Smooth muscle cell (in vitro differentiated cells): ENCODE measurements at regions not wholly inside any gene's neighbourhood (a gene's known extent, or its start where the extent isn't known, plus 50 kb on each side); places are given as distances from the start of the nearest gene placed in this dataset.

Experiments used
- DNase-seq: peaks from one replicate; lab custom pipeline; 2025; ENCODE audit not compliant: unreplicated experiment; lab: John Stamatoyannopoulos, UW
- H2AFZ ChIP-seq: fragments of 200-600 bp; sonication (generic); 2 replicates; pipeline ENCODE4 v1.6.0; 2016; ENCODE audit warnings: antibody characterized with exemption, low read depth, mild to moderate bottlenecking
- H3F3A ChIP-seq: fragments of 200-600 bp; sonication (generic); 2 replicates; pipeline ENCODE4 v1.6.0; 2017; ENCODE audit warnings: antibody characterized with exemption, low read depth
- H3K27ac ChIP-seq: fragments of 200-600 bp; sonication (generic); 2 replicates; pipeline ENCODE4 v1.5.1; 2016; ENCODE audit warnings: low read depth, mild to moderate bottlenecking
- H3K27me3 ChIP-seq: fragments of 200-600 bp; sonication (generic); 2 replicates; pipeline ENCODE4 v1.6.1; 2016; ENCODE audit warnings: low read depth, mild to moderate bottlenecking
- H3K36me3 ChIP-seq: fragments of 200-600 bp; sonication (generic); 2 replicates; pipeline ENCODE4 v1.5.1; 2016; ENCODE audit warnings: low read depth
- H3K4me1 ChIP-seq: fragments of 200-600 bp; sonication (generic); 2 replicates; pipeline ENCODE4 v1.5.1; 2016; ENCODE audit warnings: low read depth
- H3K4me2 ChIP-seq: fragments of 200-600 bp; sonication (generic); 2 replicates; pipeline ENCODE4 v1.6.0; 2016; ENCODE audit warnings: mild to moderate bottlenecking
- H3K4me3 ChIP-seq: fragments of 200-600 bp; sonication (generic); 2 replicates; pipeline ENCODE4 v1.5.1; 2016; ENCODE audit warnings: mild to moderate bottlenecking
- H3K79me2 ChIP-seq: fragments of 200-600 bp; sonication (generic); 2 replicates; pipeline ENCODE4 v1.6.0; 2016; ENCODE audit warnings: low read depth, mild to moderate bottlenecking
- H3K9ac ChIP-seq: fragments of 200-600 bp; sonication (generic); 2 replicates; pipeline ENCODE4 v1.6.0; 2016; ENCODE audit warnings: low read depth
- H3K9me3 ChIP-seq: fragments of 200-600 bp; sonication (generic); replicated peaks from 2 replicates; pipeline ENCODE4 v1.5.1; 2016; ENCODE audit warnings: low read depth
- H4K20me1 ChIP-seq: fragments of 200-600 bp; sonication (generic); 2 replicates; pipeline ENCODE4 v1.6.0; 2016; ENCODE audit warnings: low read depth
- CTCF ChIP-seq: fragments of 200-600 bp; sonication (generic); IDR thresholded peaks from 2 replicates; pipeline ENCODE4 v1.5.1; 2017; ENCODE audit warnings: borderline replicate concordance, mild to moderate bottlenecking, antibody characterized with exemption; ENCODE audit not compliant: insufficient read depth, poor library complexity, severe bottlenecking
- WGBS: methylation state at CpG from one replicate; pipeline ENCODE4 v1.1.7; 2016; ENCODE audit warnings: low lambda C conversion rate; 5-methylcytosine and 5-hydroxymethylcytosine counted together

- no peak for TF ChIP-seq CTCF
- Histone ChIP-seq H3K27me3 (no peaks in the 10 kb centered on the region), H3K27ac (no peak overlapping the region), H4K20me1 (no peaks in the 10 kb centered on the region), H3K9me3 (no peaks in the 10 kb centered on the region), H2AFZ (no peak overlapping the region), H3K79me2 (no peaks in the 10 kb centered on the region), H3F3A (no peaks in the 10 kb centered on the region), H3K4me2 (no peak overlapping the region), H3K36me3 (no peaks in the 10 kb centered on the region), H3K9ac (no peak overlapping the region), H3K4me3 (no peak overlapping the region), H3K4me1 (no peaks in the 10 kb centered on the region)
- no peak for DNase-seq
- WGBS, result 75% methylated on average over 6 of the region's 6 CpGs
Measured at GRCh38 chr2:204019572-204020501, 83.3 kb downstream of the ICOS start.

- WGBS, result 87% methylated on average over 5 of the region's 5 CpGs
- no peak overlapping the region for H3K27ac ChIP-seq
- no peaks in the 10 kb centered on the region for H3K79me2 ChIP-seq
- DNase-seq, result no peak
- no peaks in the 10 kb centered on the region for H3K4me1 ChIP-seq
- H3K4me3 ChIP-seq, result no peak overlapping the region
- H2AFZ ChIP-seq, result no peak overlapping the region
- no peaks in the 10 kb centered on the region for H4K20me1 ChIP-seq
- TF ChIP-seq CTCF, result no peak
- H3K36me3 ChIP-seq, result no peaks in the 10 kb centered on the region
- H3K9me3 ChIP-seq, result no peaks in the 10 kb centered on the region
- no peaks in the 10 kb centered on the region for H3K27me3 ChIP-seq
- H3F3A ChIP-seq, result no peaks in the 10 kb centered on the region
- H3K9ac ChIP-seq, result no peak overlapping the region
- no peak overlapping the region for H3K4me2 ChIP-seq
Measured at GRCh38 chr2:204021290-204022081, 84.9 kb downstream of the ICOS start.

- no peak overlapping the region for H3K9ac ChIP-seq
- no peak overlapping the region for H2AFZ ChIP-seq
- WGBS, result 76% methylated on average over 5 of the region's 5 CpGs
- H4K20me1 ChIP-seq, result no peaks in the 10 kb centered on the region
- no peaks in the 10 kb centered on the region for H3K36me3 ChIP-seq
- no peaks in the 10 kb centered on the region for H3K79me2 ChIP-seq
- no peak overlapping the region for H3K4me3 ChIP-seq
- H3F3A ChIP-seq, result no peaks in the 10 kb centered on the region
- no peak for DNase-seq
- no peak overlapping the region for H3K4me2 ChIP-seq
- H3K27me3 ChIP-seq, result no peaks in the 10 kb centered on the region
- H3K4me1 ChIP-seq, result no peaks in the 10 kb centered on the region
- H3K9me3 ChIP-seq, result no peaks in the 10 kb centered on the region
- no peak for TF ChIP-seq CTCF
- no peak overlapping the region for H3K27ac ChIP-seq
Measured at GRCh38 chr2:204022550-204022949, 86.0 kb downstream of the ICOS start.
